GM18907 (cell line): ENCODE measurements at regions not wholly inside any gene's neighbourhood (a gene's known extent, or its start where the extent isn't known, plus 50 kb on each side); places are given as distances from the start of the nearest gene placed in this dataset.
A peak's percentile ranks its signal among the peaks of the same experiment; 100 is the strongest.

Experiments
- ATAC-seq: cut with Tn5 transposase; IDR thresholded peaks from one replicate; pipeline ENCODE4 v1.9.1; 2021; ENCODE audit warnings: mild to moderate bottlenecking, moderate library complexity; ENCODE audit not compliant: unreplicated experiment

DNA sequence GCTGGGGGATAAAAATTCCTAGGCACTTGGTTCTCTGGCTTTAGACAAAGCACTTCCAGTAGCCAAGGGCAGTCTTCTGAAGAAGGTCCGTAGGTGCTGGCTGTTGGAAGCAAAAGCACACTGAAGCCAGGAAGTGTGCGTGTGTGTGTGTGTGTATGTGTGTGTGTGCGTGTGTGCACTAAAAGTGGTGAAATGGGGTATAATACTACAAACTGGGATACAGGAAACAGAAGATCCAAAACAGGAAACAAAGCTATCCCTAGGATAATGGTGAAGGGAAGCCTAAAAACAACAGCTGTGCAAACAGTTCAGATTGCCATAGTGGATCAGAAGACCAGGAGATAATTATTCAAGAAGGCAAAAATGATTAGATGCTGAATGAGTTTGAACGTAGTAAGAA is 103.4 kb downstream of the IL20RB start:
- ATAC-seq, result no peak

DNA sequence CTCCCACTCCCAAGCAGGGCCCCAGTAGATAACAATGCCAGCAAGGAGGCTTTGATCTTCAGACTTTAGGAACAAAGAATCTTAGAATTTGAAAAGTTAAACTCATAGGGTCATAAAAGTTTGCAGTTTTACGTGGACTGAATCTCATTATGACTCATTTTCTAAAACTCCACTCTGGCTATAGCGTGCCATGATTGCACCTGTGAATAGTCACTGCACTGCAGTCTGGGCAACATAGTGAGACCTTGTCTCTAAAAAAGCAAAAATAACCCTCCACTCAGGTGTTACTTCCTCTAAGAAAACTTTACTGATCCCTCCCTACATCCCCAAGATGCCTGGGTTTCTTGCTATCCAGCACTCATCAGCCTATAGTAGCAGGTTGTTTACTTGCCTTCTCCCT is 104.5 kb downstream of the IL20RB start:
- ATAC-seq, result peak; percentile 77

DNA sequence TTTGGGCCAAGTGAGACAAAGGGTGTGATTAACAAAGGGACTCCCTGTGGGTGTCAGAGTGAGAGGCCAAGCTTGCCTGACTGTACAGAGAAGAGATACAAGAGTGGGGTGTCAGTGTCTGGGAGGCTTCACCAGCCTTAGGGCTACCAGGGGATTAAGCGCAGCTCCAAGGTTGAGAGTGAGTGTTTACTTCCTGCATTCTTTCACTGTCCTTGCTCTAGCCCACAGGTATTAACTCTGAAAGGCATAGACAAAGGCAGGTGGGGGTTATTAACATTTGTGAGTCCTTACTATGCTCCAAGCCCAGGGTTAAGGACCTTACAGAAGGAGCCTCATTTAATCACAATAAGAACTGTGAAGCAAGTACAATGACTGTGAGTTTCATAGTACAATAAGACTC is 107.6 kb downstream of the IL20RB start:
- no peak for ATAC-seq

DNA sequence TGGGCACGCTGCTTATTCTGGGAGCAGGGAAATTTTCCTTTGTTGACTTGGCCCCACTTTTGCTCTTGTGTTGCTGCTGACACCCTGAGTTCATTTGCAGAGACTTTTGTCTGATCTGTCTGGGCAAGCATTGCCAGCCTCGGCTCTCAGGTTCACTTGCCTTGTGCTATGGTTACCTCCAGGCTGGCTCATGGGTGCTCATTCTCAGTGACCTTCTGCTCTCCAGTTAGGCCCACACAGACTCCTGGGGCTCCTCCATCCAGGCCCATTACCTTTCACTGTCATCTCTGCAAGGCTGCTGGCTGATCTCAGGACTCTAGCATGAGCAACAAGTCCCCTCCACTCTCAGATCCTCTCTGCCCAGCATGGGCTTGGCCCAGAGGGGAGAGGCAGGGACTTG is 108.3 kb downstream of the IL20RB start:
- no peak for ATAC-seq

DNA sequence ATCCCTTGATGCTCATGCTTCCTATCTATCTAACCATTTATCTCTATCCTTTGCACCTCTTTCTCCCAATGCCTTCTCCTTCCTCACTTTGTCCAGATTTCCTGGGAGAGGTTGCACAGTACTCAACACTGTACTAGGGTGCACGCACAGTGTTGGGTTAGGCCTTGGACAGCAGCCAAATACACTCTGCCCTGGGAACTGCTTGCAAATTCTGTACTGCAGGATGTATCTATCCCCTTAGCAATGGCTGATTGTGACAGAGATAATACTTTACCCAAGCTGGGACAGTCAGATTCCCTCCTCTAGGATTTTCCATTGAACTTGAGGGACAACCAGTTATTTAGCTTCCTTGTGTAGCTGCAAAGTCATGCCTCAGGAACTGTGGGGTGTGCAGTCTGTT is 113.3 kb downstream of the IL20RB start:
- no peak for ATAC-seq

DNA sequence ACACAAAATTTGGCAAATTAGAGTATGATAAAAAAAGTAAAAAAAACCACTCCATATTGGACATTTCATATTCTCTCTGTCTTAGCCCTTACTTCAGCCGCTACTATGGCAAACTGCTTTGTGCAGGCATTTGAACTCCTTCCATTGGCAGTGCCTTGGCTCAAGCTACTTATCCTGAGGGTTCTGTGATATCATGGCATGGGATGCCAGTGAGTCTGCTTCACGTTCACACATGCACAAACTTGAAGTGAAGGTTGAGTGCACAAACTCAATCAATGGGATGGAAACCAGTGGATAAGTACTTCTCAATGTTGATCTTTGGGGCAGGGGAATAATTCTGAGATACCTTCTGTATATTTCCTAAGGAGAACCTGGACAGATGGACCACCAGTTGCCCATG is 117.2 kb downstream of the IL20RB start:
- ATAC-seq, result no peak

DNA sequence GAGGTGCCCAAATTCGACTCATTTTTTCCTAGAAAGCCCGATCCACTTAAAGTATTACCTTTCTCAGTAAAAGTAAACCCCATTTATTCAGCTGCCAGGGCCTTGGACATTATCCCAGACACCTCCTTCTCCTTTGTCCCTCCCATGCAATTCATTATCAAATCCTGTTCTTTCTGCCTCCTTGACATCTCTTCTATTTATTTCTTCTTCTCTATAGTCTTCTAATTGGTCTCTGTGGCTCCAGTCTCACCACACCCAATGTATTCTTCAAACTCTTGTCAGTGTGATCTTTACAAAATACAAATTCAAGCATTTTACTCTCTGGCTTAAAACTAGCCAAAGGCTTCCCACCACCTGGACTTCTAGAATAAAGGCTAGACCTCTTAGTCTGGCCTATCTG is 120.3 kb downstream of the IL20RB start:
- no peak for ATAC-seq

DNA sequence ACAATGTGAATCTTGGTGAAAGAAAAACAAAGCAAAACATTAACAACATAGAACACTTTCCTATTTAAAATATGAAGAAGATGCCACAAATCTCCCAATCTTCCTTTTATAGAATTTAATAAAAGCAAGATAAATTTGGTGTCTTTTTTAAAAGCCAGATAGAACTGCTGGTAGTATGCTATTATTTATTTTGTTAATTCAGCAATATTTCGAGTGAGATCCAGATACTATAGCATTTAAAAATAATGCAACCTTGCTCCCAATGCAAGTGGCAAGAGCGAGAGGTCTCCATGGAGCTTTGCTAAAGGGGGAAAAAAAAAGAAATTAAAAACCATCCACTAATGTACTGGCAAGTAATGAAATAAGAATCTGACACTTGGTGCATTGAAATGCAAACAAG is 121.8 kb downstream of the IL20RB start:
- ATAC-seq, result no peak

DNA sequence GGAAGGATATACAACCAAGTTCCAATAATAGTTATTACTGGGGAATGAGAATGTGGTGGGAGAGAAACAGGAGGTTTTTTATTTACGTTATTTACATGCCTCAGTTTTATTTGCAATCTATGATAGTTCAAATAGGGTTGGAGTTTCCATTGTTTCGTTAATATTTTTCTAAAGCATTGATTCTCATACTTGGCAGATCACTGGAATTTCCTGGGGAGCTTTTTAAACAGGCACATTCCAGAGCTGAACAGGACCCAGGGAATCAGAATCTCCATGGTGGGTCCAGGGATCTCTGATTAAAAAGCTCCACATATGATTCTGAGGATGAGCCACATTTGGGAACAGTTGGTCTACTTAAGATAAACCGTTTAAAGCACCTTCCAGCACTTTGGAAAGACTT is 123.9 kb downstream of the IL20RB start:
- ATAC-seq, result no peak

DNA sequence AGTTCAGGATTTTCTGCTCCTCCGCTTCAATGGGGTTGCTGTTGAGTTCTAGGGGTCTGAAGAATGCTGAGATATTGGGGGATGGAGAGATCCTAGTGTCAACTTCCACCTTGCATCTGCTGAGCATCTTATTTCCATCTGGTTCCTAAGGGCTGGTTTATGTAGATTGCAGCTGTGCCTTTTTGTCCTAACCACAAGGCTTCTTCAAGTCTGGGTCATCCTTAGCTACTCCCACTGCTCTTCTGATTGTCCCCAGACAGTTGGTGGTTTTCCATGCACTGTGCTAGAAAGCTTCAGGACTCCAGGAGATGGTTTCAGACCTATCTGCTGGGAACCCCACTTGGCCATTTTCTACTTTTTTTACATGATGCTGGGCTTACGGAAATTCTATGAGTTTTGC is 125.0 kb downstream of the IL20RB start:
- no peak for ATAC-seq

DNA sequence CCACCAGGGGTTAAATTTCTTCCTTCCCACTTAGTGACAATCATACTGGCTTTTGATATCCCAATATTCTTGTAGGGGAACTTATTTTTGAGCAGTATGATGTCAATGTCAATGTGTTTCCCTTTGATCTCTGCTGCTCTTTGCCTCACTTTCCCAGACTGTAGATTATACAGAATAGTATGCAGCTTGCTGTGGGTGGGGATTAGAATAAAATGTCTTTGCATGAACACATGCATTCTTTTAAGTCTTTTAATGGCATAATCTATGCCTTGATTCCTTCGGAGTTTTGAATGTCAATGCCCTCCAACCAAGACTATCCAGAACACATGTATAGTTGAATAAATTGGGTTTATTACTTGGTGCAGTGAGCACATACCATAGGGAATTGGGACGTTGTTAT is 125.5 kb downstream of the IL20RB start:
- no peak for ATAC-seq

DNA sequence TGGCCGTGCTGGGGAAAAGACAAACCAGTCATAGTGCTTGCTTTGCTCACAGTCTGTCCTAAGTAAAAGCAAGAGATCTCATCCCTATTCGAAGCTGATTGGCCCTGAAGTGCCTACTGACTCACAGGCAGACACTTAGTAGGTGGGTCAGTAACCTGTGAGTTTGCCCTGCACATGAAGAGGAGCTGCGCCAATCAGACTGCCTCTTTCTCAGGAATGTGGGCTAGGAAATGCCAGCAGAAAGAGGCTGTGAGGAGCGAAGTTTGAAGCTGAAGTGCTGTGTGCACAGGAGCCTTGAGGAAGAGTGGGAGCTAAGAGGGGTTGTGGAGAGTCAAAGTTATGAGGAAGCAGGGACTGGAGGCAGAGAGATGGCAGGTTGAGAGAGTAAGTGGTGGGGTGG is 126.8 kb downstream of the IL20RB start:
- no peak for ATAC-seq

DNA sequence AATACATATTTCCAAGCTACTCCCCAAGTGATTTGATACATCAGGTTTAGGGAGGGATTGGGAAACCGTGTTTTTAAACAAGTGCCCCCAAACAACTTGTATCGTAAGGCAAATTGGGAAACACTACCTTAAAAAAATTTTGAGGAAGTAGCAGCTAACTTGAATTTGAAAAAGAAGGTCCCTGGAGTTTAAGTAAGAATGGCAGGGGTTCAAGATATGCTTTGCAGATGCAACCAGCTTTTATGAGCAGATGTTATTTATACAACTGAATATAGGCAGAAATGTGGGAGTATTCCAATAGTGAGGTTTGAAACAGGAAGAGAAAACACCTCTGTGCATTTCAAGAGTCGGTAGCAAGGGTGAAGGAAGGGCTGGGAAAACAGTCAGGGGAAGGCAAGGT is 139.6 kb downstream of the IL20RB start:
- ATAC-seq, result no peak

DNA sequence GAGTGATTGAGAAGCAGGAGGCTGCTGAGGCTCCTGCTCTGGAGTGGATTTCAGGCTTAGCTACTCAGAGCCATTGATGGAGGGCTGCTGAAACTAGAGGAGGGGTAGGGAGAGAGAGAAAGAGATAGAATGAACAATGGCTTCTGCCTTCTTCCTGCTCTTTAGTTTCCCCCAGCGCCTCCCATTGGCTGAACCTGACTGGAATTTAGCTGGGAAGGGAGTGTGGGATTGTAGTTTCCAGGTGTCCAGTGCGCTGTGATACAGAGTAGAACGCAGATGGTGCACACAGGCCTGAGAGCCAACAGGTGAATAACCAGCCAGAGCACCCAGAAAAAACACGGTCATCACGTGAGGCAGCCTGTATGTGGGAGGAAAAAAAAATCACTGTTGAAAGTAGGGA is 140.1 kb downstream of the IL20RB start:
- ATAC-seq, result no peak

DNA sequence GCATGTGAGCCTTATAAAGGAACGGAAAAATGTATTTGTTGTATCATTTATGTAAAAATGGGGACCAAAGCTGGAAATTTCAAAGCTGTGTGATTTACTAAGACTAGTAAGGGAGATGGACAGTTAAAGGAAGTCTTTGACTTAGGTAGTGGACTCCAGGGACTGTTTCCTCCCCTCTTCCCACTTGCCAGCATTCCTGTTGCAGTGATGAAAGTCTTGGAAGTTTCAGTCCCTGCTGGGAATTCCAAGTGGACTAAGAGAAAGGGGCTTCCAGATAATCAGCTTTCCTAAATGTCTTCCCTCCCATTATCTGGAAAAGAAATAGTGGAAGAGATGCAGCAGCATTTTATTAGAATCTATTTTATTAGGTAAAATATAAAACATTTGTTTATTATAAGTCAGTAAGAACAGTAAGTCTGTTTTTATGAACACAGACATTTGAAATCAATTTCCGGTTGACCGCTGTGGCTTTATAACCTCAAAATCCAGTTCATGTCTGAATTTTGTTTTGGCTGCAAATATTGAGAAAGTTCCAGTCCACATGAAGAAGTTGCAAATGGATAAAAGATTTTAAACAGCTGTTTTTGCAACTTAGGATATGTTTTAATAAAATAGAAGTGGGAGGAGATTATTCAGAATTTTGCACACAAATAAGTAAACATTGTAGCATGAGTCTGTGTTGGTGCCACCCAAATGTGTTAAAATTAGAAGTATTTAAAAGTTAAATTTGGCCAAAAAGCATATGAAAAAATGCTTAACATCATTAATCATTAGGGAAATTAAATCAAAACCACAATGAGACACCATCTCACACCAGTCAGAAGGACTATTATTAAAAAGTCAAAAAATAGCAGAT is 141.8 kb downstream of the IL20RB start:
- ATAC-seq, result no peak

DNA sequence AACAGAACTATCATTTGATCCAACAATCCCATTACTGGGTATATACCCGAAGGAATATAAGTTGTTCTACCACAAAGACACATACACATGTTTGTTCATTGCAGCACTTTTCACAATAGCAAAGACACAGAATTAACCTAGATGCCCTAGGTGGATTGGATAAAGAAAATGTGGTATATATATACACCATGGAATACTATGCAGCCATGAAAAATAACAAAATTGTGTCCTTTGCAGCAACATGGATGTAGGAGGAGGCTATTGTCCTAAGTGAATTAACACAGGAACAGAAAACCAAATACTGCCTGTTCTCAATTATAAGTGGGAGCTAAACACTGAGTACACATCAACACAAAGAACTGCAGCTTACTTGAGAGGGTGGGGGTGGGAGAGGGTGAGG is 142.5 kb downstream of the IL20RB start:
- ATAC-seq, result no peak

DNA sequence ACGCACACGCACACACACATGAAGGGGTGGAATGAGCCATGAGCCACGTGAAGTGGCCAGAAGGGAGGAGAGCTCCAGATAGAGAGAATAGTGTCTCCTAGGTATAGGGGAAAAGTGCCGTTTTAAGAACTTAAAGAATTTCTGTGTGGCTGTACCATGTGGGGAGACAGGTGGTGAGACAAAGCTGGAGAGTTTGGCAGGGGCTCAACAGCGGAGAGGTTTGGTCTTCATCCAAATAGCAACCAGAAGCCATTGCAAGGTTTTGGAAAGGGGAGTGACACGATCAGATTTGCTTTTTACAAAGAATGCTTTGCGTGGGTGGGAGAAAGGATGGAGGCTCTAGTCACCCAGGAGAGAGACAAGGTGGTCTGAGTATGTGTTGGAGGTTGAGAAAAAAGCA is 146.0 kb downstream of the IL20RB start:
- ATAC-seq, result no peak

DNA sequence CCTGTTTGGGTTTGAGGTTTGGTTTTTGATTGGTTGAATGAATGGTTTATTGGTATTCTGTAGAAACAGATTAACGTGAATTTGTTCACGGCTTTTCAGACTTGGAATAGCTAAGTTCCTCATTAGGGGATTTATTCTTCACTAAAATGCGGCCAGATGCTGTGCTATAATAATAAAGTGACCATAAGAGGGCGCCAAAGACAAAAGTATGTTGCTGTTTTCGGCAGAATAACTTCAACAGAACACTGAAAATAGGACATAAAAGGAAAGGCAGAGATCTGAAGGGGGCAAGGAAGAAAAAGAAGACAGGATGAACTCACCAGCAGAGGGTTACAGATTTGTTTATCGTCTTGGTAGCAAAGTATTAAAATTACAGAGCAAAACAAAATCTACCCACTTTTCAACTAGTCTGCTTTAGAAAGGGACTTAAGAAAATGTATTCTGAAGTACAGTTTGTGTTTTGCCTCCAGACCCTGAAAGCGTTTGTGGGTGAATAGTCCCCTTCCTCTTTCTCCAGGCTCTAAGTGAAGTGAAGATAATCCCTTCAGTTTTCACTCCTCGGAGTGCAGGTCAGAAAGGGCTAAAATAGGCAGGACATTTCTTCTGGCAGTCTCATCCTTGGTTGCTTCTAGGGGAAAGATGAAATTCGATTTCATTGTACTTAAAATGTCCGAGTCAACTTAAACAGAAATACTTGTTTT is 147.6 kb downstream of the IL20RB start:
- ATAC-seq, result no peak

DNA sequence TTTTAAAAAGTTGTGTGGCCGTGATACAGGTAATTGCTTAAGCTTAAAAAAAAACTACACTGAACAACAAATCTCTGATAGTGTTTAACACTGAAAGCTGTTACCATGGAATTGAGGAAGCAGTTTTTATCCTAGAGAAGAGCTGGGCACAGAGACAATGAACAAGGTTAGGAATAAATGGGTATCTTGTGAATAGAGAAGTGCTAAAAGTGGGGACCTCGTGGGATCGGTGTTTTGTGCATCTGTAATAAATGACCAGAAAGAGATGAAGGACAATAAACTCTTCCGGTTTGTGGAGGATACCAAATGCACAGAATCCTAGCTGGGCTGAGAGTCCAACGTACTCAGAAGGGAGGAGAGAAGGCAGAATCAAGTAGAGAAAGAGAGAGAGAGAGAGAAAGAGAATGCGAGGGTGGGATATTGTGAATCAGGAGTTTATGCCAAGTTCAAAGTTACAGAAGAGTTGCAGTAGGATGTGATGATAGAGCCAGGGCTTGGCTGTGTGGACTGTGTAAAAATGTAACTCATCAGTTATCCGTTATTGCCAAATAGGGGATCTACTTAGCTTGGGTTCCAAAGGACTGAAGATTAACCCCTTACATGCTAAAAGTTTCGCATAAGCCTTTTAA is 148.9 kb downstream of the IL20RB start:
- no peak for ATAC-seq

DNA sequence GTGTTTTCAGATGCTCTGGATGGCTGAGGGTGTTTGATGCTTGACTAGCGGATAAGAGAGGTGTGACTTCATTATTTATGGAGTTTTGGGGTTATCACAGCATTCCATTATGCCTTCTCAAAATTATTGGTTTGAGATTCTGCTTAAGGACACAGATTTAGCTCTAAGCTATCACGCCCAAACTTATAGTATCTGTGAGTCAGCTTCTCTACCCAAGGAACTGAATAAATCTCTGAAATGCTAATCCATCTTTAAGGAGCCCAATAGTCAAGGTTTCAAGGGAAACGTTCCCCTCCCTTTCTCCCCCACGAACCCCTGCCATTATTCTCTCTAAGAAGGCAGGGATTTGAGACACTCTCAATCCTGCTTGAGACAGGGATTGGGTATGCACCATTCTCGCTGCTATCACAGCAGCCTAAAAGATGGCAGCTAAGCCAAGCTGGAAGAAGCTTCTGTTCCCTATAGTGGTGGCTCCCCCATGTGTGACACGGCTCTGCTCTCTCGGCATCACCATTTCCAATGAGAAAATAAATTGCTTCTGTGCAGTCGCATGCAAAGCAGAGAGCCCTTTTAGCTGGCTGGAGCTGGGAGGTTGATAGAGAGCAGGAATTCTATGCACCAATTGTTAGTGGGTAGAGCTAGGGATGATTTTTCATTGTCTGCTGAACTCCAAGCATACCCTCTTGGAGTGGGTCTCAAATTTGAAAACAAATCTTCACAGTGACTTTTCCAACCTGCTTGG is 151.1 kb downstream of the IL20RB start:
- no peak for ATAC-seq

DNA sequence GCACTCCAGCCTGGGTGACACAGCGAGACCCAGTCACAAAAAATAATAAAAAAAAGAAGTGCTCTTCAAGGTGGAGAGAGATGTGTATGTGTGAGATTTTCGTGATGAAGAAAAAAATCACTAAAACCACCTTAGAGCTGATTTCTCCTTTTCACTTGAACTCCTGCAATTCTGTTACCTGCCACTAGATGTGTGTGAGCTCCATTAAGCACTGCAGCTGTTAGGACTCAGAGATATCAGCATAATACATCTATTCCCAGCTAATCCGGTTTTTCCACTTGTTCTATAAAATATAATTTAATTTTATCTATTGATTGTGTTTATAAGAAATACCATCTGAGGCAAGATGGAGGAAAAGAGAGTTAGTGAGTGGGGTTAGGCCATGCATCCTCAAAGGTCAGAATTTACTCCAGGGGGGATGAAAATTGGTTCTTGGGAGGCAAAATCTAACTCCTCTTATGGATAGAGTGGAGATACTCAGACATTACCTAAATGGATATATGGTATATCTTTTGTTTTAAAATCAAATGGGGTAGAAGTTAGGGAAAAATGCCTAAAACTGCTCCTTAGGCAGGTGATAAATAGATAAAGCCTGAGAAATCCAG is 152.7 kb downstream of the IL20RB start:
- ATAC-seq, result peak; percentile 63
